Transverse colon (tissue), 4 donors: ENCODE measurements at regions not wholly inside any gene's neighbourhood (a gene's known extent, or its start where the extent isn't known, plus 50 kb on each side); places are given as distances from the start of the nearest gene placed in this dataset.

ENCODE experiments used
- DNase-seq: peaks from one replicate; pipeline ENCODE4 v3.0.0-alpha.2; 2019
- H3K27ac ChIP-seq, 4 donors: fragments of 200-600 bp; sonication (generic); 2 replicates each; pipeline ENCODE4 v1.5.1; 2016 to 2018; ENCODE audit warnings: inconsistent platforms in 4 of 4
- H3K27me3 ChIP-seq: fragments of 200-600 bp; sonication (generic); 2 replicates; pipeline ENCODE4 v1.5.1; 2017; ENCODE audit warnings: inconsistent platforms
- H3K36me3 ChIP-seq, 4 donors: fragments of 200-600 bp; sonication (generic); 2 replicates each; pipeline ENCODE4 v1.5.1; 2017 to 2019; ENCODE audit warnings: inconsistent platforms in 4 of 4
- H3K4me1 ChIP-seq, 4 donors: fragments of 200-600 bp; sonication (generic); 2 replicates each; pipeline ENCODE4 v1.5.1; 2017 to 2020; ENCODE audit warnings: inconsistent platforms in 4 of 4
- H3K4me3 ChIP-seq, 4 donors: fragments of 200-600 bp; sonication (generic); 1 replicate in 1 of 4; 2 replicates in 3 of 4; pipeline versions ENCODE4 v1.5.1 to v1.6.1; 2017 to 2019; ENCODE audit warnings: inconsistent platforms in 4 of 4
- H3K9me3 ChIP-seq, 2 donors: fragments of 200-600 bp; sonication (generic); 2 replicates each; pipeline ENCODE4 v1.5.1; 2017 to 2019; ENCODE audit warnings: inconsistent platforms in 2 of 2
- EP300 ChIP-seq: sonication (generic); formaldehyde crosslinking; IDR thresholded peaks from one replicate; pipeline ENCODE4 v1.6.1; 2017; ENCODE audit warnings: antibody characterized with exemption, low read depth
- POLR2A ChIP-seq: fragments of 450-650 bp; IDR thresholded peaks from one replicate; pipeline ENCODE4 v1.6.1; 2016; ENCODE audit warnings: antibody characterized with exemption, mild to moderate bottlenecking, moderate library complexity
- POLR2AphosphoS5 ChIP-seq, 3 donors: sonication (generic); formaldehyde crosslinking; IDR thresholded peaks; one replicate each; pipeline ENCODE4 v1.6.1; 2016; ENCODE audit warnings: antibody characterized with exemption in 3 of 3
- WGBS, 2 donors: methylation state at CpG; one replicate each; pipeline ENCODE4 v1.1.5; 2018; ENCODE audit warnings: low coverage in 1 of 2; 5-methylcytosine and 5-hydroxymethylcytosine counted together
- in situ Hi-C, 4 donors: fragments of 200-750 bp; cut with MboI; loops; one replicate each; pipeline versions ENCODE4 v1.15.0 to v1.15.1; 2017; ENCODE audit warnings: low sequenced_read_pairs in 3 of 4, low pct_ligation_motif_present in 1 of 4, low pct_unique_long_range_greater_than_20kb in 1 of 4
- intact Hi-C: fragments of 100-400 bp; cut with DNase I; formaldehyde crosslinking; loops from one replicate; pipeline ENCODE4 v1.15.1; 2023; ENCODE audit warnings: low total_unique reads
- TF ChIP-seq, protein P1 (sequence below), 5 experiments: fragments of 200-600 bp in 3 of 5; fragments of 450-650 bp in 2 of 5; sonication (generic) in 3 of 5; IDR thresholded peaks; 1 replicate in 2 of 5; 2 replicates in 3 of 5; pipeline ENCODE4 v1.5.1; 2016 to 2017; ENCODE audit warnings: antibody characterized with exemption in 5 of 5, inconsistent platforms in 3 of 5, mild to moderate bottlenecking in 2 of 5, moderate library complexity in 1 of 5

- H3K4me3 ChIP-seq: no peak overlapping the region
- H3K9me3 ChIP-seq: no peaks in the 10 kb centered on the region
- no peak for DNase-seq
- WGBS, 2 donors: 84 to 91% methylated on average over 5 of the region's 5 CpGs
- H3K27ac ChIP-seq: no peak overlapping the region
- in situ Hi-C loops (no loop called here), intact Hi-C loops (loop anchor here (10.0 kb wide), 1 partner anchor 804 kb away; the partner anchor contains the start of gene MECOM)
- H3K4me1 ChIP-seq: peaks cover 0 to 45% (median 15%) of the 10 kb centered on the region in 4 donors
- no peaks in the 10 kb centered on the region for H3K27me3 ChIP-seq
- no peaks in the 10 kb centered on the region for H3K36me3 ChIP-seq
- TF ChIP-seq EP300 (no peak), POLR2A (no peak), POLR2AphosphoS5 (IDR thresholded peaks at IDR 0.05) (no peak)
- TF ChIP-seq, protein P1, sequence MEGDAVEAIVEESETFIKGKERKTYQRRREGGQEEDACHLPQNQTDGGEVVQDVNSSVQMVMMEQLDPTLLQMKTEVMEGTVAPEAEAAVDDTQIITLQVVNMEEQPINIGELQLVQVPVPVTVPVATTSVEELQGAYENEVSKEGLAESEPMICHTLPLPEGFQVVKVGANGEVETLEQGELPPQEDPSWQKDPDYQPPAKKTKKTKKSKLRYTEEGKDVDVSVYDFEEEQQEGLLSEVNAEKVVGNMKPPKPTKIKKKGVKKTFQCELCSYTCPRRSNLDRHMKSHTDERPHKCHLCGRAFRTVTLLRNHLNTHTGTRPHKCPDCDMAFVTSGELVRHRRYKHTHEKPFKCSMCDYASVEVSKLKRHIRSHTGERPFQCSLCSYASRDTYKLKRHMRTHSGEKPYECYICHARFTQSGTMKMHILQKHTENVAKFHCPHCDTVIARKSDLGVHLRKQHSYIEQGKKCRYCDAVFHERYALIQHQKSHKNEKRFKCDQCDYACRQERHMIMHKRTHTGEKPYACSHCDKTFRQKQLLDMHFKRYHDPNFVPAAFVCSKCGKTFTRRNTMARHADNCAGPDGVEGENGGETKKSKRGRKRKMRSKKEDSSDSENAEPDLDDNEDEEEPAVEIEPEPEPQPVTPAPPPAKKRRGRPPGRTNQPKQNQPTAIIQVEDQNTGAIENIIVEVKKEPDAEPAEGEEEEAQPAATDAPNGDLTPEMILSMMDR (IDR thresholded peaks at IDR 0.05): no peak
These were observed 764.9 kb upstream of the GOLIM4 start for GRCh38 chr3:168860592-168860991.

GRCh38 chr3:168860028-168860427 is 764.3 kb upstream of the GOLIM4 start:
- Histone ChIP-seq H3K27me3 (no peaks in the 10 kb centered on the region), H3K27ac (no peak overlapping the region), H3K36me3 (no peaks in the 10 kb centered on the region), H3K4me3 (no peak overlapping the region), H3K4me1 (peaks cover 0 to 45% (median 15%) of the 10 kb centered on the region in 4 donors), H3K9me3 (no peaks in the 10 kb centered on the region)
- no peak for DNase-seq
- TF ChIP-seq POLR2A (no peak), EP300 (no peak), POLR2AphosphoS5 (IDR thresholded peaks at IDR 0.05) (no peak)
- TF ChIP-seq, protein P1 (IDR thresholded peaks at IDR 0.05): no peak
- intact Hi-C loops: loop anchor here (10.0 kb wide), 1 partner anchor 805 kb away; the partner anchor contains the start of gene MECOM
- 54 to 66% methylated on average over 4 of the region's 4 CpGs for WGBS, 2 donors
- in situ Hi-C loops: no loop called here

- in situ Hi-C loops: loop anchor here in 2 of 4 donors (10.0 kb wide), 1 partner anchor 645 kb away; no protein-coding TSS in a partner anchor
- intact Hi-C loops: no loop called here
- peaks cover 0 to 42% (median 15%) of the 10 kb centered on the region in 4 donors for H3K4me1 ChIP-seq
- no peak overlapping the region for H3K27ac ChIP-seq
- H3K4me3 ChIP-seq: no peak overlapping the region
- H3K36me3 ChIP-seq: no peaks in the 10 kb centered on the region
- DNase-seq: no peak
- WGBS, 2 donors: 63 to 71% methylated on average over 2 of the region's 2 CpGs
- no peaks in the 10 kb centered on the region for H3K27me3 ChIP-seq
- TF ChIP-seq POLR2AphosphoS5 (IDR thresholded peaks at IDR 0.05) (no peak), POLR2A (no peak), EP300 (no peak)
- TF ChIP-seq, protein P1 (IDR thresholded peaks at IDR 0.05): no peak
- H3K9me3 ChIP-seq: no peaks in the 10 kb centered on the region
These were observed 763.9 kb upstream of the GOLIM4 start for GRCh38 chr3:168859574-168859973.

- 62 to 82% methylated on average over 4 of the region's 4 CpGs for WGBS, 2 donors
- no peaks in the 10 kb centered on the region for H3K27me3 ChIP-seq
- no peaks in the 10 kb centered on the region for H3K36me3 ChIP-seq
- no peak for TF ChIP-seq POLR2AphosphoS5 (IDR thresholded peaks at IDR 0.05)
- no peak for TF ChIP-seq EP300
- TF ChIP-seq POLR2A: no peak
- TF ChIP-seq, protein P1 (IDR thresholded peaks at IDR 0.05): no peak
- H3K27ac ChIP-seq: no peak overlapping the region
- no peak overlapping the region for H3K4me3 ChIP-seq
- intact Hi-C loops: no loop called here
- in situ Hi-C loops: loop anchor here in 2 of 4 donors (10.0 kb wide), 1 partner anchor 644 kb away; no protein-coding TSS in a partner anchor
- H3K9me3 ChIP-seq: no peaks in the 10 kb centered on the region
- no peak for DNase-seq
- H3K4me1 ChIP-seq: peaks cover 0 to 42% (median 15%) of the 10 kb centered on the region in 4 donors
These were observed 763.4 kb upstream of the GOLIM4 start for GRCh38 chr3:168859143-168859542.
